ENCODE measurements at regions not wholly inside any gene's neighbourhood (a gene's known extent, or its start where the extent isn't known, plus 50 kb on each side); places are given as distances from the start of the nearest gene placed in this dataset.

DNA sequence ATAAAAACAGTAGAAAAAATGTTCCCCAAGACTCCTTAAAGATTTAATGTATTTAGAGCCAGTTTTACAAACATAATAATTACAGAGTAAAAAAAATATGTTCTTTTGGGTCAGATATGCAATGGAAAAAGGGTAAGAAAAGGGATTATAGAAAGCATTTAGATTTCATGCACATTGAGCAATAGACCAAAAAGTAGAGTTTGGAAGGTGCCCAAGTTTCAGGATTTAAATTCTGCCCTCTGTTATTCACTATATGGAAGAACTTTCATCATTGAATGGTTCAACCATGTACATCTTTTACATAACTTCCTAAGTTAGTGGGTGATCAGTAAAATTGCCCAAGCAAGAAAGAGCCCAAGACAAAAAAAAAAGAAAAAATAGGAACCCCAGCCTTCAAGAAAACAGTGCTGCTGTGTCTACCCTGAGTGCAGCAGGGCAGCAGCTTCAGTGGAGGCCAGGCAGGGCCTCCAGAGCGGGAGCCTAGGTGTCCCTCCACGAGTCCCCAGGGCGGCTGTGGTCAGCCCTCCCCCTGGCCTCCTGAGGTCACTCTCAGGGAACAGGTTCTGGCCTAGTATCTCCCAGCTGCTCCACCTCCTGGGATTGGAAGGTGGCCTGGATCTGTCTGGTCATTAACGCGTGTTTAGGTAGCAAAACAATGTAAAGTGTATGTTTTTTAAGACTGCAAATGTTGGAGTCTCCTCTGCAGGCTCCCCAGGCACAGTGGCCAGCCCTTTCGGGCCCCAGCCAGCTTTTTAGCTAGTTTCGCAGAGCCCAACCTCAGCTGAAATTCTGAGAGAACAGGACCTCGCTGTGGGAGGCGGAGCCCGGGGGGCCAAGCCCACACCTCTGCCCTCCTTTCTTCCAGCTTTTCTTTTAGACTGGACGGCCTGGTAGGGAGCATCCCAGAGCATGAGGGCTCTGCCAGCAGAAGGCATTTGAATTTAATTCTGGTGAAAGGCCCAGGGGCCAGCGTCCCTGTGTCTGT lies 77.3 kb downstream of the TEX51 start:
- BruUV-seq (replicated peaks): no TSS peak
- ATAC-seq: no peak
- Histone ChIP-seq H3K4me1 (ENCODE audit: control insufficient read depth, insufficient read depth, low read length) (0 out of 2 replicates have a peak, but pooled peaks cover 2% of the 10 kb centered on the region), H3K27me3 (ENCODE audit: control insufficient read depth, insufficient read depth, low read length) (peaks cover 2% of the 10 kb centered on the region), H3K36me3 (ENCODE audit: control insufficient read depth, insufficient read depth, low read length) (no peaks in the 10 kb centered on the region), H3K27ac (ENCODE audit: low read length) (no peak overlapping the region), H3K4me3 (ENCODE audit: low read depth in 2 of 2, low read length in 2 of 2) (no peak overlapping the region), H3K9me3 (ENCODE audit: control insufficient read depth, insufficient read depth, low read depth, low read length) (no peaks in the 10 kb centered on the region)
- intact Hi-C loops (cut with micrococcal nuclease; ENCODE audit: unreplicated experiment) (loop anchor here (10.0 kb wide), 1 partner anchor 171 kb away; no protein-coding TSS in a partner anchor), in situ Hi-C loops (cut with HindIII; ENCODE audit: low pct_unique_long_range_greater_than_20kb, low sequenced_read_pairs) (no loop called here)
- DNase-seq (ENCODE audit: low read depth, low spot score): no peak
- no peak for TF ChIP-seq SIN3A (IDR thresholded peaks at IDR 0.05; ENCODE audit: borderline replicate concordance, insufficient read depth, low read depth, low read length)
- TF ChIP-seq POLR2AphosphoS5 (IDR thresholded peaks at IDR 0.05; ENCODE audit: low read depth, low read length): no peak
- CTCF ChIA-PET: no interaction called here
- POLR2A ChIA-PET: no interaction called here

DNA sequence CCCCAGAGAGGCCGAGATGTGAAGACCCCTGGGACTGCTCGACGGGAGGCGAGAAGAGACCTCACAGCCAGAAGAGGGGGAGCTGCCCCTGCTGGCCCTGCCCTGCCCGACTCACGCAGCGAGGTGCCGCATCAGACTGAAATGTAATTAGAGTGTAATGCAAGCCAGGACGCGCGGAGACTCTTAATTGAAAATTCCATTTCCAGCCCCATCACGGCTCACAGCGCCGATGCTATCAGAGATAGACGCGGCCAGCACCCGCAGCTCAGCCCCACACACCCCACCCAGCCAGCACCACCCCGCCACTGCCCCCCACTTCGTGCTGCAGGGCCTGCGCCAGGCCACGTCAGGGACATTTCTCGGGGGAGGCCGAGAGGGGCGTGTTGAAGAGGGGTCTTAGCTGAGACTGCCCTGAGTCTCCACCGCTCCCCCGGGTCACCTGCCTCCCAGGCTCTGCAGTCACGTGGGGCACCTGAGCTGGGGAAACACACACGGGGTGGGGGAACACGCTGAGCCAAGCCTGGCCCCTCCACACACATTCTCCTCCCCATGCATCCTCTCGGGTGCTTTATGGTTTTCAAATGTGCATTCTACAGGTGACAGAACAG lies 78.1 kb downstream of the TEX51 start:
- POLR2A ChIA-PET: no interaction called here
- no TSS peak for BruUV-seq (replicated peaks)
- H3K27ac ChIP-seq (ENCODE audit: low read length): no peak overlapping the region
- DNase-seq (ENCODE audit: low read depth, low spot score): no peak
- H3K4me3 ChIP-seq (ENCODE audit: low read depth in 2 of 2, low read length in 2 of 2): no peak overlapping the region
- no peak for ATAC-seq
- TF ChIP-seq SIN3A (IDR thresholded peaks at IDR 0.05; ENCODE audit: borderline replicate concordance, insufficient read depth, low read depth, low read length): no peak
- no peak for TF ChIP-seq TCF7L2 (IDR thresholded peaks at IDR 0.05; ENCODE audit: low read depth, low read length)
- TF ChIP-seq, protein P1, sequence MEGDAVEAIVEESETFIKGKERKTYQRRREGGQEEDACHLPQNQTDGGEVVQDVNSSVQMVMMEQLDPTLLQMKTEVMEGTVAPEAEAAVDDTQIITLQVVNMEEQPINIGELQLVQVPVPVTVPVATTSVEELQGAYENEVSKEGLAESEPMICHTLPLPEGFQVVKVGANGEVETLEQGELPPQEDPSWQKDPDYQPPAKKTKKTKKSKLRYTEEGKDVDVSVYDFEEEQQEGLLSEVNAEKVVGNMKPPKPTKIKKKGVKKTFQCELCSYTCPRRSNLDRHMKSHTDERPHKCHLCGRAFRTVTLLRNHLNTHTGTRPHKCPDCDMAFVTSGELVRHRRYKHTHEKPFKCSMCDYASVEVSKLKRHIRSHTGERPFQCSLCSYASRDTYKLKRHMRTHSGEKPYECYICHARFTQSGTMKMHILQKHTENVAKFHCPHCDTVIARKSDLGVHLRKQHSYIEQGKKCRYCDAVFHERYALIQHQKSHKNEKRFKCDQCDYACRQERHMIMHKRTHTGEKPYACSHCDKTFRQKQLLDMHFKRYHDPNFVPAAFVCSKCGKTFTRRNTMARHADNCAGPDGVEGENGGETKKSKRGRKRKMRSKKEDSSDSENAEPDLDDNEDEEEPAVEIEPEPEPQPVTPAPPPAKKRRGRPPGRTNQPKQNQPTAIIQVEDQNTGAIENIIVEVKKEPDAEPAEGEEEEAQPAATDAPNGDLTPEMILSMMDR (IDR thresholded peaks at IDR 0.05): no peak
- TF ChIP-seq, protein P2, sequence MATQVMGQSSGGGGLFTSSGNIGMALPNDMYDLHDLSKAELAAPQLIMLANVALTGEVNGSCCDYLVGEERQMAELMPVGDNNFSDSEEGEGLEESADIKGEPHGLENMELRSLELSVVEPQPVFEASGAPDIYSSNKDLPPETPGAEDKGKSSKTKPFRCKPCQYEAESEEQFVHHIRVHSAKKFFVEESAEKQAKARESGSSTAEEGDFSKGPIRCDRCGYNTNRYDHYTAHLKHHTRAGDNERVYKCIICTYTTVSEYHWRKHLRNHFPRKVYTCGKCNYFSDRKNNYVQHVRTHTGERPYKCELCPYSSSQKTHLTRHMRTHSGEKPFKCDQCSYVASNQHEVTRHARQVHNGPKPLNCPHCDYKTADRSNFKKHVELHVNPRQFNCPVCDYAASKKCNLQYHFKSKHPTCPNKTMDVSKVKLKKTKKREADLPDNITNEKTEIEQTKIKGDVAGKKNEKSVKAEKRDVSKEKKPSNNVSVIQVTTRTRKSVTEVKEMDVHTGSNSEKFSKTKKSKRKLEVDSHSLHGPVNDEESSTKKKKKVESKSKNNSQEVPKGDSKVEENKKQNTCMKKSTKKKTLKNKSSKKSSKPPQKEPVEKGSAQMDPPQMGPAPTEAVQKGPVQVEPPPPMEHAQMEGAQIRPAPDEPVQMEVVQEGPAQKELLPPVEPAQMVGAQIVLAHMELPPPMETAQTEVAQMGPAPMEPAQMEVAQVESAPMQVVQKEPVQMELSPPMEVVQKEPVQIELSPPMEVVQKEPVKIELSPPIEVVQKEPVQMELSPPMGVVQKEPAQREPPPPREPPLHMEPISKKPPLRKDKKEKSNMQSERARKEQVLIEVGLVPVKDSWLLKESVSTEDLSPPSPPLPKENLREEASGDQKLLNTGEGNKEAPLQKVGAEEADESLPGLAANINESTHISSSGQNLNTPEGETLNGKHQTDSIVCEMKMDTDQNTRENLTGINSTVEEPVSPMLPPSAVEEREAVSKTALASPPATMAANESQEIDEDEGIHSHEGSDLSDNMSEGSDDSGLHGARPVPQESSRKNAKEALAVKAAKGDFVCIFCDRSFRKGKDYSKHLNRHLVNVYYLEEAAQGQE (IDR thresholded peaks at IDR 0.05; ENCODE audit: insufficient read depth in 1 of 2, low read depth in 2 of 2, low read length in 1 of 2): no peak
- TF ChIP-seq POLR2AphosphoS5 (IDR thresholded peaks at IDR 0.05; ENCODE audit: low read depth, low read length): no peak
- H3K4me1 ChIP-seq (ENCODE audit: control insufficient read depth, insufficient read depth, low read length): 0 out of 2 replicates have a peak, but pooled peaks cover 1% of the 10 kb centered on the region
- intact Hi-C loops (cut with micrococcal nuclease; ENCODE audit: unreplicated experiment): loop anchor here (10.0 kb wide), 1 partner anchor 172 kb away; no protein-coding TSS in a partner anchor
- H3K27me3 ChIP-seq (ENCODE audit: control insufficient read depth, insufficient read depth, low read length): peaks cover 2% of the 10 kb centered on the region; the same call in 1 of the 2 replicates
- CTCF ChIA-PET: no interaction called here
- in situ Hi-C loops (cut with HindIII; ENCODE audit: low pct_unique_long_range_greater_than_20kb, low sequenced_read_pairs): no loop called here
- no peaks in the 10 kb centered on the region for H3K9me3 ChIP-seq (ENCODE audit: control insufficient read depth, insufficient read depth, low read depth, low read length)
- H3K36me3 ChIP-seq (ENCODE audit: control insufficient read depth, insufficient read depth, low read length): no peaks in the 10 kb centered on the region
